ENCODE measurements at regions not wholly inside any gene's neighbourhood (a gene's known extent, or its start where the extent isn't known, plus 50 kb on each side); places are given as distances from the start of the nearest gene placed in this dataset.

GRCh38 chrX:68931345-68931744 is 102.5 kb downstream of the EFNB1 start:
- ChIA-PET RAD21 (ENCODE audit: unreplicated experiment) (no interaction called here), POLR2A (no interaction called here), CTCF (no interaction called here), SMC1A (ENCODE audit: uncharacterized antibody, unreplicated experiment) (no interaction called here)
- Histone ChIP-seq H3K9me3 (replicated peaks; ENCODE audit: control insufficient read depth, insufficient read depth, low read length) (no peaks in the 10 kb centered on the region), H3K4me3 (no peak overlapping the region), H3K9ac (ENCODE audit: control insufficient read depth, insufficient read depth, low read length) (no peak overlapping the region), H3K27ac (ENCODE audit: control insufficient read depth, insufficient read depth) (no peak overlapping the region), H4K20me1 (ENCODE audit: control insufficient read depth, insufficient read depth) (0 out of 2 replicates have a peak, but pooled peaks cover 2% of the 10 kb centered on the region), H3K36me3 (ENCODE audit: control insufficient read depth in 2 of 2, insufficient read depth in 2 of 2, low read length in 1 of 2) (no peaks in the 10 kb centered on the region), H3K79me2 (ENCODE audit: control insufficient read depth, insufficient read depth, low read length) (no peaks in the 10 kb centered on the region), H3K4me2 (ENCODE audit: control insufficient read depth, insufficient read depth) (no peak overlapping the region), H3K4me1 (ENCODE audit: control insufficient read depth, insufficient read depth, low read length) (no peaks in the 10 kb centered on the region), H3K27me3 (replicated peaks in 1 of 2; ENCODE audit: control insufficient read depth in 2 of 2, insufficient read depth in 2 of 2, low read length in 1 of 2) (no peaks in the 10 kb centered on the region), H2AFZ (ENCODE audit: control insufficient read depth, low read depth, low read length) (no peak overlapping the region)
- in situ Hi-C loops (cut with MboI), result no loop called here
- FAIRE-seq (no peak), ATAC-seq (no peak), DNase-seq (ENCODE audit: low read depth, low spot score) (no peak)
- WGBS (ENCODE audit: insufficient coverage, insufficient replicate concordance, low lambda C conversion rate, missing lambda C conversion rate), result 2% methylated on average over 4 of the region's 4 CpGs
- intact Hi-C loops (cut with micrococcal nuclease; ENCODE audit: unreplicated experiment), result no loop called here
- no TSS peak for BruUV-seq (replicated peaks)
- no peak for TF ChIP-seq YY1 (IDR thresholded peaks at IDR 0.05; ENCODE audit: low read depth, low read length)
- TF ChIP-seq CREM (IDR thresholded peaks at IDR 0.05; ENCODE audit: low read depth), result no peak
- no peak for TF ChIP-seq KAT2A (conservative IDR thresholded peaks at IDR 0.05; ENCODE audit: control insufficient read depth, low read depth, low read length)
- no peak for TF ChIP-seq NRF1 (conservative IDR thresholded peaks at IDR 0.05; ENCODE audit: low read depth, low read length)

GRCh38 chrX:68930542-68931317 is 101.9 kb downstream of the EFNB1 start:
- H3K27me3 ChIP-seq (replicated peaks in 1 of 2; ENCODE audit: control insufficient read depth in 2 of 2, insufficient read depth in 2 of 2, low read length in 1 of 2), result no peaks in the 10 kb centered on the region
- POLR2A ChIA-PET, result no interaction called here
- no peak overlapping the region for H2AFZ ChIP-seq (ENCODE audit: control insufficient read depth, low read depth, low read length)
- CTCF ChIA-PET, result no interaction called here
- H3K36me3 ChIP-seq (ENCODE audit: control insufficient read depth in 2 of 2, insufficient read depth in 2 of 2, low read length in 1 of 2), result no peaks in the 10 kb centered on the region
- FAIRE-seq (no peak), ATAC-seq (no peak), DNase-seq (ENCODE audit: low read depth, low spot score) (no peak)
- no peak overlapping the region for H3K27ac ChIP-seq (ENCODE audit: control insufficient read depth, insufficient read depth)
- in situ Hi-C loops (cut with MboI), result no loop called here
- H3K4me2 ChIP-seq (ENCODE audit: control insufficient read depth, insufficient read depth), result no peak overlapping the region
- H3K9ac ChIP-seq (ENCODE audit: control insufficient read depth, insufficient read depth, low read length), result no peak overlapping the region
- SMC1A ChIA-PET (ENCODE audit: uncharacterized antibody, unreplicated experiment), result no interaction called here
- no peak overlapping the region for H3K4me3 ChIP-seq
- 0 out of 2 replicates have a peak, but pooled peaks cover 2% of the 10 kb centered on the region for H4K20me1 ChIP-seq (ENCODE audit: control insufficient read depth, insufficient read depth)
- 1% methylated on average over 5 of the region's 5 CpGs for WGBS (ENCODE audit: insufficient coverage, insufficient replicate concordance, low lambda C conversion rate, missing lambda C conversion rate)
- intact Hi-C loops (cut with micrococcal nuclease; ENCODE audit: unreplicated experiment), result no loop called here
- BruUV-seq (replicated peaks), result no TSS peak
- no peaks in the 10 kb centered on the region for H3K79me2 ChIP-seq (ENCODE audit: control insufficient read depth, insufficient read depth, low read length)
- no peaks in the 10 kb centered on the region for H3K4me1 ChIP-seq (ENCODE audit: control insufficient read depth, insufficient read depth, low read length)
- H3K9me3 ChIP-seq (replicated peaks; ENCODE audit: control insufficient read depth, insufficient read depth, low read length), result no peaks in the 10 kb centered on the region
- RAD21 ChIA-PET (ENCODE audit: unreplicated experiment), result no interaction called here
- TF ChIP-seq ZBTB11 (CRISPR knock-in tag; IDR thresholded peaks at IDR 0.05) (no peak), E4F1 (IDR thresholded peaks at IDR 0.05; ENCODE audit: borderline replicate concordance, partially characterized antibody) (no peak), E2F4 (IDR thresholded peaks at IDR 0.05; ENCODE audit: low read depth, low read length) (no peak), STAT1 (conservative IDR thresholded peaks at IDR 0.05) (no peak)

Measured in GM12878 (cell line).